Gastrocnemius medialis (tissue), 4 donors: ENCODE measurements at regions not wholly inside any gene's neighbourhood (a gene's known extent, or its start where the extent isn't known, plus 50 kb on each side); places are given as distances from the start of the nearest gene placed in this dataset.

Experiments used
- CTCF ChIP-seq, 5 experiments: fragments of 450-650 bp in 3 of 5; fragments of 200-600 bp in 2 of 5; sonication (generic) in 2 of 5; IDR thresholded peaks in 4 of 5; conservative IDR thresholded peaks in 1 of 5; 1 replicate in 4 of 5; 2 replicates in 1 of 5; pipeline ENCODE4 v1.5.1; 2016 to 2019; ENCODE audit warnings: antibody characterized with exemption in 5 of 5, mild to moderate bottlenecking in 3 of 5, moderate library complexity in 3 of 5
- POLR2A ChIP-seq, 2 donors: fragments of 450-650 bp; IDR thresholded peaks; one replicate each; pipeline ENCODE4 v1.6.1; 2017; ENCODE audit warnings: antibody characterized with exemption in 2 of 2, mild to moderate bottlenecking in 2 of 2, moderate library complexity in 2 of 2

GRCh38 chr6:170076466-170077165 lies 214.3 kb downstream of the DLL1 start:
- TF ChIP-seq CTCF (IDR thresholded peaks at IDR 0.05 in 4 of 5, conservative IDR thresholded peaks at IDR 0.05 in 1 of 5) = no peak
- no peak for TF ChIP-seq POLR2A (IDR thresholded peaks at IDR 0.05)
